ENCODE measurements at regions not wholly inside any gene's neighbourhood (a gene's known extent, or its start where the extent isn't known, plus 50 kb on each side); places are given as distances from the start of the nearest gene placed in this dataset.

- TF ChIP-seq ZNF384 (IDR thresholded peaks at IDR 0.05) (no peak), L3MBTL2 (conservative IDR thresholded peaks at IDR 0.05) (no peak), TARDBP (IDR thresholded peaks at IDR 0.05) (no peak)
These were observed 151.0 kb upstream of the RSPO3 start for GRCh38 chr6:126967296-126968005.

Data from HEK293T (cell line).